Endometrium (tissue), 2 donors: ENCODE measurements at regions not wholly inside any gene's neighbourhood (a gene's known extent, or its start where the extent isn't known, plus 50 kb on each side); places are given as distances from the start of the nearest gene placed in this dataset.

Experiments used
- FAIRE-seq: peaks from 2 replicates; lab custom pipeline; 2012; peaks lifted over from hg19 to GRCh38; lab: Jason Lieb, UNC
- donor health status: control.
- donor health status: control.

DNA sequence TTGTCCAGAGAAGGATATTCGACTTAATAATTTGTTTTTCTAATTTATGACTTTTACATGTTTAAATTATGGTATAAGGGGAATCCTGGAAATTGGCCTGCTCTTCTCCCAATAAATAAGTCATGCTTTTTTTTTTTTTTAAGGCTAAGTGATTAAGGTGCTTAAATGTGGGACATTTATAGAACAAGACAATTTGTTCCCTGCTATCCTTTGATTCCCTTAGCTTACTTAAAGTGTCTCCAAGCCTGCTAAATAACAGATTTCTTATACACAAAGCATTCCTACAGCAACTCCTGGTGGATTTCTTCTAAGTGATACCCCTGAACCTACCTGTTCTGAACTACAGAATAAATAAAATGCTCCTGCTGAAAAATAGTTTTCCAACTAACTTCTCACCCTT lies 233.0 kb upstream of the UGT8 start:
- FAIRE-seq, result no peak

DNA sequence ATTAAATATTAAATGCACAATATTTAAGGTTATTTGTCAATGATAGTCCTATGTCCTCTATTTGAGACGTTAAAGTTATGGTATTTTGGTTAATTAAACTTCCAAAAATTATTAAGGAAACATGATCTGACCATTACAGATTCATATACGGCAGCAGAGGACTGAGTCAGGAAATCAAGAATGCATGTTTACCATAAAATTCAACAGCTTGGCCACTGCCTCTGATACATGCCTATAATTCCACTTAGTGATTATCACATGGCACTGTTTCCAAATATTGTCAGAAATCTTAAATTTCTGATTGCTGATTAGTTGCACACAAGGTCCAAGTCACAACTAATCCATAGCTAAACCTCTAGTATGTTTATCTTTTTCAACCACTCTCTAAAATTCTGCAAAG lies 232.2 kb upstream of the UGT8 start:
- FAIRE-seq, result no peak

DNA sequence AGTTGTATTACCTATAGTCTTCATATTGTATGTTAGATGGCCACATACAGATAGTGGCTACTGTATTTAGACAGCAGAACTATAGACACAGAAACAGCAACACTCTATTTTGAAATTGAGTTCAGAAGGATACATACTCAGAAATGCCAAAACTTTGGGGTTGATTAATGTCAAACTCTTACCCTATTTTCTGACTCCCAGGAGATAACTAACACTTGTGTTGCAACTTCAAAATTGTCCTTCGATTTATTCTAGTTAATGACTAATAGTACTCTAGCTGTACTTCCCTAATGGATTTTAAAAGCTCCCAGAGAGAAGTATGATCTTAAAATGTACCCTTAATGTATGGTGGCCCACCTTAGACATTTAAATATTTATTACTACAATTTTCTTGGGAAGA lies 229.9 kb upstream of the UGT8 start:
- no peak for FAIRE-seq

DNA sequence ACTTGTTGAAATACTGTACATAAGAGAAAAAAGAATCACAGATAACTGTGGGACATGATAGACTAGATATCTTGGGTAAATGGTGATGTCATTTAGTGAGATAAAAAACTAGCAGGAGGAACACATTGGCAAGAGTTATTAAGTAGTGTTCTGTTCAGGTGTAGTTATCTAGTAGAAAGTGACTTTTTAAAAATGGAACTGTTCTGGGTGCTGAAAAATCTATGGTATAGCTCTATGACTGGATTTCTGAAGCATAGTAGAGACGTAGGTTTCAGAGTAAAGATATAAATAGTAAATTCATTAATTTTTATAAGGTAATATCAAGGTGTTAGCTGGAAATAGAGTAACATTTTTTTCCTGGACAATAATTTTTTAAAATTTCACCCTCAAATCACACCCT lies 225.1 kb upstream of the UGT8 start:
- FAIRE-seq, result no peak

DNA sequence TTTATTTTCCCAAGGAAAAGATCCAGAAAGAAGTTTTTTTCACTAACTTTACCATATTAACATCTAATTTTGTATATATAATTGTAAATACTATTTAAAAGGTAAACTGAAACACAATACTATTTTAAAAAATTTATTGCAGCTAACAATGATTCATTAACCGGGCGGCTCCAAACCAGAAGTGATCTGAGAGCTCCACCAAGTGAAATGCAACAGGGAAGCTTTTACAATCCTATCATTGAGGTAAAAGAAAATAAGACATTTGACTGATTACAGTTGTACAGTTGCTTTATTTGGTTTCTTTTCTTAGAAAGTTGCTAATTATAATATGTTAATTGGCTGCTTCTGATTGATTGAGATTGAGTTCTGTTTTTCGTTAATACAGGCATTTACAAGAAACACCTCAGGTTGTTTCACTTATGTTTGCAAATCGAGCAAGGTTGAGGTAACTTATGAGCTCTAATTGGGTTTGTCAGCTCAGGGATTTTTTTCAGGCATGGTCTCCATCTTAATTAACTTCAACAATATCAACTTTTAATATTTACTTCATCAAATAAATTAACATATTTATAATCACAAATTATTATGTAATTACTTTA lies 220.2 kb upstream of the UGT8 start:
- peak; percentile 93 for FAIRE-seq

- FAIRE-seq, result no peak
Measured at GRCh38 chr4:114383067-114383466, 215.5 kb upstream of the UGT8 start.

DNA sequence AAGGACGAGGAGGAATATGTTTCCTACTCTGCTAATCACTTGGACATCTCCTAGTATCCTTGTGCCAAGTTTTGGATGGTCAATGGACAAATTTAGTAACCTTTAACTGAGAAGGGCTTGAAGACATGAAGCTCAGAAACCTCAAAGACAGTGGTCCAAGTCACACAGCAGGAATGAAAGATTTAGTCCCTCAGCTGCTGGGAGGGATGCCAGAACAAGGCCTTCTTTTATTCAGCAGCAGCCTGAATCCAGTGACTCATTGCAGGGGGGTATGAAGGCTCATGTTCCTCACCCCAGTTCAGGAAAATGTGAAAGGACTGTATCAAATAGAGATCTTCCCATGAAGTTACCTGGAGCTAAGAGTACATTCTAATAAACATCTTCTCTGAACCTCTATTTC lies 214.9 kb upstream of the UGT8 start:
- no peak for FAIRE-seq

DNA sequence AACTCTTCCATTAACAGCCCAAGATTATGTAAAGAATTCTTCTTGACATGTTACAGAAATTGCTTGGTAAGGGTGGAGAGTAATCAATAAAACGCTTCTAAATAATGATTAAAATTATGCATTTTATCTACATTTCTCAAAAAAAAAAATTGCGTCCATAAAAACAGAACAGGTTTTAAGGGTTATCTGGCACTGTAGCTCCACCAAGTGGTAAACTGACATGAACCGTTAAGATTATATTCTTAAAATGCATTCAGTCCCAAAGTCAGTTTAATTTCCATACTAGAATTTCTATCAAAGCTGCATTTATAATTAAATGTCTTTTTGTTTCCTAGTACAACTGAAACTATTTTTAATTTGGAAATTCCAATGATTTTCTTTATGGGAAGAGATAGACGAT lies 214.0 kb upstream of the UGT8 start:
- FAIRE-seq, result peak; percentile 94

DNA sequence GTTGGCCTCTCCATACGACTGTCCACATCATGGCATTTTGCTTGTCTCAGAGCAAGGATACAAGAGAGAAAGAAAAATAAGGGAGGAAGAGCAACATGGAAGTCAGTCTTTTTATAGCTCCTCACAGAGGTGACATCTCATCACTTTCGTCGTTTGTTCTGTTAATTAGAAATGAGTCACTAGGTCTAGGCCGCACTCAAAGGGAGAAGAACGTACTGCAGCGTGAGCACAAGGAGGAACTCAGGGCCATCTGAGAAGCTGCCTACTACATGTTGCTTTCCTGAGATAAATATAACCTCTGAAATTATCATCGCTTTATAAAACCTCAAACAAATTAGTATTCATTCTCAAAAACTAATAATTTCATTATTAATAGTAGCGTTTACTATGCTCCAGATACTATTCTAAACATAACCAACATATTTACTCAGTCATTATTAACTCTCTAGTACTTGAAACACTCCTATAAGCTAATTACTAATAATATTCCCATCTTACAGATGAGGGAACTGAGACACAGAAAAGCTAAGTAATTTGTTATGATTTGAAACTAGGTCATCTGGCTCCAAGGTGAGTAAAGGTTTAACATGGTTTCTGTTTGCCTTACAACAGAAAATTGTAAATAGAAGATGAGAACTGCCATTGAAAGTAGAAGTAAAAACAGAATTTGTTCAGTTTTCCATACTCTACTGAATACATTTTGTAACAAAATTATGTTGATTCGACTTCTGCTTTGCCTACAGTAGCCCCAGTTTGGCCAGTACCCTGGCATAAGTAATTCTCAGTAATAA lies 213.2 kb upstream of the UGT8 start:
- FAIRE-seq, result no peak

- peak; percentile 91 for FAIRE-seq
Measured at GRCh38 chr4:114386637-114387233, 211.9 kb upstream of the UGT8 start.

GRCh38 chr4:114389070-114389685 lies 209.4 kb upstream of the UGT8 start:
- no peak for FAIRE-seq

- FAIRE-seq, result no peak
Measured at GRCh38 chr4:114393295-114394038, 205.1 kb upstream of the UGT8 start.

- FAIRE-seq, result no peak
Measured at GRCh38 chr4:114396808-114397207, 201.8 kb upstream of the UGT8 start.

- FAIRE-seq, result no peak
Measured at GRCh38 chr4:114398410-114398809, 200.2 kb upstream of the UGT8 start.

GRCh38 chr4:114399105-114399504 lies 199.5 kb upstream of the UGT8 start:
- no peak for FAIRE-seq

DNA sequence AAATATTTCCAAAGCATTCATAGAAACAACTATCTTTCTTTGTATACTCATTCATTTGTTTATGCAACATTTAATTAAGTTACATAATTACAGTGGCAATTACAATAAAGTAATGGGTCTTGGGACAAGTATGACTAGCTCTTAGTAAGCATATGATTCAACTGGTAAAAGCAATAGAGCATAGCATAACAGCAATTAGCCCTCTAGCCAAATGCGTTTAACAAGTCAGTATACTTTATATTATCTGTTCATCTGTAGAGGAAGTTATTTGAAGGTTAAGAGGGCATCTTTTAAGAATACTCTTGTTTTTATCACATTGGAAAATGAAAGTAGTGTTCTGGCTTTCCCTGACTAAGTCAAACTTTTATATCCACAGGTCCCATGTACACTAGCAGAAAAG lies 198.1 kb upstream of the UGT8 start:
- no peak for FAIRE-seq

DNA sequence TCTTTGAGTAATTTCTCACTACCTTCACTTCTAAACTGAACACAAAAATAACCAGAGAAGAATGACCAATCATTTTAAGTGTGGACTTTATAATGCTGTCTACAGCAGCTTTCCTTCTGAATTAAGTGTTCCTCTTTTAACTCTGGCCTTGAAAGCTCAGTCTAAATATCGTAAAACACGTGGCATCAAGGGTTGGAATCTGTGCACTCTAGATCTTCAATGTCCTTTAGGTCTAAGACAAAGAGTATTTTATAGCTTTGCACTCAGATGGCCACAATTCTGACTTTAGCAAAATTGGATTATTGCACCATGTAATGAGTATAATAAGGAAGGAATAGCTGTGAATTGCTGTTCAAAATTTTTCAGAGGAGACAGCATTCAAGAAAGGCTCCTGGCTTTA lies 197.1 kb upstream of the UGT8 start:
- no peak for FAIRE-seq

- FAIRE-seq, result peak; percentile 21
Measured at GRCh38 chr4:114417214-114417613, 181.4 kb upstream of the UGT8 start.

GRCh38 chr4:114420069-114420468 lies 178.5 kb upstream of the UGT8 start:
- FAIRE-seq, result no peak

- no peak for FAIRE-seq
Measured at GRCh38 chr4:114423582-114423981, 175.0 kb upstream of the UGT8 start.

GRCh38 chr4:114435116-114435515 lies 163.5 kb upstream of the UGT8 start:
- no peak for FAIRE-seq

DNA sequence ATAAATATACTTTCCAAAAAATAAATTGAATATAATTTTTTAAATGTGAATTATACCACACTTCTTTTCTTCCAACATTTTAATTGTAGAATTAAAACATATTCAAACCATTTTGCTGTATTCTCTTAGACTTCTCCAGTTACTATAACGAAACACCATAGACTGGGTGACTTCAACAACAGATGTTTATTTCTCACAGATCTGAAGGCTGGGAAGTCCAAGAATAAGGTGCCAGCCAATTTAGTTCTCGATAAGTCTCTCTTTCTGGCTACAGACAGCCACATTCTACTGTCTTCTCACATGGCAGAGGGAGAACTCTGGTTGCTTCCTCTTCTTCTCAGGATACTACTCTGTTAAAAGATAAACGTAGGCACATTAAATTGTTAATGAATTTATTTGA lies 155.8 kb upstream of the UGT8 start:
- FAIRE-seq, result no peak

DNA sequence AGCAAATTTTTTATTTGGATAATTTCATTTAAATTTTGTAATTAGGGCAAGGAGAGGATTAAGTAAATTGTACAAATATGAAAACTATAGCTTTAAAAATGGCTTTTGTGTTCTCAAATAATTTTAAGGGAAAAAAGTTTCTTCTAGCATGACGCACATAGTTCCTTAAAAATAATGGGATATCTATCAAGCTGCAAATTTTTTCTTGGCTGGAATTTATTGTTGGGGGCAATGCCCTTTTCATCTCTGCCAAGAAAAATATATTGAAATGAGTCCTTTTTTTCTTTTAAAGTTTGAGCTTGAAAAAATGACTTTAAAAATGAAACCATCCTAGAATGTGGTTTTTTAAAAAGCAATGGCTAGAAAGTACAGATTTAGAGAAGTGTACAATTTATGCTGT lies 154.4 kb upstream of the UGT8 start:
- no peak for FAIRE-seq
